Panc1 (cell line): ENCODE measurements at regions not wholly inside any gene's neighbourhood (a gene's known extent, or its start where the extent isn't known, plus 50 kb on each side); places are given as distances from the start of the nearest gene placed in this dataset.

Source experiments
- ATAC-seq: fragments of 200-7000 bp; cut with Tn5 transposase; 2 replicates; pipeline ENCODE4 v1.9.1; 2020; ENCODE audit warnings: mild to moderate bottlenecking, moderate library complexity
- BruUV-seq: library from RNA; stranded (reverse); fragments of 400-500 nt; replicated peaks from 2 replicates; lab custom pipeline; 2021; lab: Mats Ljungman, UMichigan
- CTCF ChIA-PET: fragments of 300-600 bp; sonication (Branson Sonifier 250); formaldehyde crosslinking; loops from one replicate; lab custom pipeline; 2022; ENCODE audit warnings: antibody characterized with exemption; lab: Charles Lee
- POLR2A ChIA-PET: fragments of 300-600 bp; sonication (Branson Sonifier 250); formaldehyde crosslinking; loops from one replicate; lab custom pipeline; 2022; ENCODE audit warnings: antibody characterized with exemption; lab: Charles Lee
- DNase-seq: peaks from one replicate; pipeline ENCODE4 v3.0.0-alpha.2; 2010; ENCODE audit warnings: low read depth, low spot score
- H3K27ac ChIP-seq: 2 replicates; pipeline ENCODE4 v1.5.1; 2011; ENCODE audit warnings: mild to moderate bottlenecking, low read length, inconsistent platforms
- H3K27me3 ChIP-seq: fragments of 200-500 bp; sonication (Bioruptor generic); 2 replicates; pipeline ENCODE4 v1.6.0; 2014; ENCODE audit warnings: low read length, inconsistent platforms; ENCODE audit not compliant: control insufficient read depth, insufficient read depth
- H3K36me3 ChIP-seq: fragments of 200-500 bp; sonication (Bioruptor generic); 2 replicates; pipeline ENCODE4 v1.5.1; 2014; ENCODE audit warnings: inconsistent platforms, mild to moderate bottlenecking, low read length, moderate library complexity; ENCODE audit not compliant: control insufficient read depth, insufficient read depth
- H3K4me1 ChIP-seq: 2 replicates; pipeline ENCODE4 v1.5.1; 2011; ENCODE audit warnings: inconsistent platforms, mild to moderate bottlenecking, low read length, moderate library complexity; ENCODE audit not compliant: control insufficient read depth, insufficient read depth
- H3K4me3 ChIP-seq, 2 experiments: 2 replicates each; pipeline ENCODE4 v1.5.1; 2011 to 2012; ENCODE audit warnings: low read depth in 2 of 2, low read length in 2 of 2, mild to moderate bottlenecking in 2 of 2, inconsistent platforms in 1 of 2, moderate library complexity in 1 of 2
- H3K9me3 ChIP-seq: fragments of 200-500 bp; sonication (Bioruptor generic); 2 replicates; pipeline ENCODE4 v1.5.1; 2014; ENCODE audit warnings: low read depth, mild to moderate bottlenecking, inconsistent platforms, low read length, moderate library complexity; ENCODE audit not compliant: control insufficient read depth, insufficient read depth
- CTCF ChIP-seq: fragments of 450-650 bp; IDR thresholded peaks from 2 replicates; pipeline ENCODE4 v1.5.1; 2017; ENCODE audit warnings: mild to moderate bottlenecking
- POLR2AphosphoS5 ChIP-seq: IDR thresholded peaks from 2 replicates; pipeline ENCODE4 v1.6.1; 2012; ENCODE audit warnings: mild to moderate bottlenecking, low read depth, low read length, moderate library complexity
- REST ChIP-seq, 2 experiments: IDR thresholded peaks; 2 replicates each; pipeline ENCODE4 v1.6.1; 2011 to 2012; ENCODE audit warnings: low read depth in 2 of 2, control low read depth in 1 of 2, low read length in 1 of 2, mild to moderate bottlenecking in 1 of 2, moderate library complexity in 1 of 2; ENCODE audit not compliant: insufficient read depth in 1 of 2
- SIN3A ChIP-seq: IDR thresholded peaks from 2 replicates; pipeline ENCODE4 v1.6.1; 2012; ENCODE audit warnings: low read depth, mild to moderate bottlenecking, low read length, moderate library complexity, borderline replicate concordance; ENCODE audit not compliant: insufficient read depth
- TCF7L2 ChIP-seq: IDR thresholded peaks from 2 replicates; pipeline ENCODE4 v1.6.1; 2011; ENCODE audit warnings: mild to moderate bottlenecking, low read depth, low read length, inconsistent platforms
- in situ Hi-C: cut with HindIII; loops from 2 replicates; pipeline ENCODE4 v1.10.0; 2016; ENCODE audit warnings: low sequenced_read_pairs, low pct_unique_long_range_greater_than_20kb
- intact Hi-C: fragments of 100-400 bp; cut with micrococcal nuclease; formaldehyde crosslinking; loops from one replicate; pipeline ENCODE4 v1.10.0; 2022; ENCODE audit not compliant: unreplicated experiment

- CTCF ChIA-PET: no interaction called here
- in situ Hi-C loops: no loop called here
Observed at GRCh38 chr13:44061876-44062275, 182.2 kb downstream of the LACC1 start.

GRCh38 chr13:44063467-44063866 is 183.8 kb downstream of the LACC1 start:
- H3K4me1 ChIP-seq: no peaks in the 10 kb centered on the region
- DNase-seq: no peak
- no peak overlapping the region for H3K4me3 ChIP-seq
- ChIA-PET CTCF (no interaction called here), POLR2A (no interaction called here)
- no TSS peak for BruUV-seq
- H3K9me3 ChIP-seq: no peaks in the 10 kb centered on the region
- TF ChIP-seq CTCF: no peak
- no peak for TF ChIP-seq REST (IDR thresholded peaks at IDR 0.05; ENCODE audit: insufficient read depth in 1 of 2, low read depth in 2 of 2, low read length in 1 of 2)
- no peak for TF ChIP-seq SIN3A
- TF ChIP-seq TCF7L2: no peak
- TF ChIP-seq POLR2AphosphoS5: no peak
- no peak for ATAC-seq
- no peaks in the 10 kb centered on the region for H3K27me3 ChIP-seq
- in situ Hi-C loops: no loop called here
- no peak overlapping the region for H3K27ac ChIP-seq
- intact Hi-C loops: no loop called here
- H3K36me3 ChIP-seq: no peaks in the 10 kb centered on the region

More at GRCh38 chr13:44061876-44062275, 182.2 kb downstream of the LACC1 start:
- Histone ChIP-seq H3K27me3 (no peaks in the 10 kb centered on the region), H3K4me3 (no peak overlapping the region), H3K36me3 (no peaks in the 10 kb centered on the region), H3K27ac (no peak overlapping the region), H3K9me3 (no peaks in the 10 kb centered on the region), H3K4me1 (no peaks in the 10 kb centered on the region)
- BruUV-seq: no TSS peak
- ATAC-seq: no peak
- DNase-seq: no peak
- TF ChIP-seq REST (IDR thresholded peaks at IDR 0.05; ENCODE audit: insufficient read depth in 1 of 2, low read depth in 2 of 2, low read length in 1 of 2): no peak
- no peak for TF ChIP-seq POLR2AphosphoS5
- no peak for TF ChIP-seq SIN3A
- no peak for TF ChIP-seq CTCF
- intact Hi-C loops: no loop called here
- POLR2A ChIA-PET: no interaction called here
